ENCODE measurements at regions not wholly inside any gene's neighbourhood (a gene's known extent, or its start where the extent isn't known, plus 50 kb on each side); places are given as distances from the start of the nearest gene placed in this dataset.

GRCh38 chr21:15250384-15250783 is 185.6 kb upstream of the NRIP1 start:
- Histone ChIP-seq H3K4me3 (no peak overlapping the region), H3K27ac (no peak overlapping the region), H3K27me3 (no peaks in the 10 kb centered on the region), H3K4me1 (no peaks in the 10 kb centered on the region), H3K36me3 (no peaks in the 10 kb centered on the region), H3K9me3 (no peaks in the 10 kb centered on the region)
- TF ChIP-seq POLR2A (IDR thresholded peaks at IDR 0.05) = no peak
- no peak for TF ChIP-seq CTCF (IDR thresholded peaks at IDR 0.05)
- no peak for TF ChIP-seq EP300 (IDR thresholded peaks at IDR 0.05)
- TF ChIP-seq POLR2AphosphoS5 (IDR thresholded peaks at IDR 0.05) = no peak
- WGBS, 2 donors (ENCODE audit: low coverage in 1 of 2) = 56 to 58% methylated on average over 2 of the region's 2 CpGs
- ATAC-seq = no peak

DNA sequence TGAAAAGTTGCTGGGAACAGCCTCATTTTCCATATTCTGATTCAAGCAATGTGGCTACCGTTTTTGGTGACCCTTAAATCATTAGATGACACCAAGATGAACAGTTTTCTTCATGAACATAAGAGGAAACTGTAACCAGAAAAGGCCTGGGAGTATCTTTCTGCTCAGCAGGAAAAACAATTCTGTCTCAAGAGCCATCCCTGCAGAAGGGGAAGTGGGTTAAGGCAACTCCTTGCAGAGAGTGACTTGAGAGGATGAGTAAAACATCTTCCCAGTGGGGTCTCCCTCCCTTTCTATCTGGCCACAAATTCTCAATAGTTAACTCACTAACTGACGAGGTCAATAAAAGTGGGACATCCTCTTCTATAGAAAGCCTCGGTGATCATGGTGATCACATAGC is 187.6 kb upstream of the NRIP1 start:
- Histone ChIP-seq H3K27me3 (no peaks in the 10 kb centered on the region), H3K4me3 (no peak overlapping the region), H3K4me1 (no peaks in the 10 kb centered on the region), H3K27ac (no peak overlapping the region), H3K36me3 (no peaks in the 10 kb centered on the region), H3K9me3 (no peaks in the 10 kb centered on the region)
- TF ChIP-seq POLR2A (IDR thresholded peaks at IDR 0.05) (no peak), EP300 (IDR thresholded peaks at IDR 0.05) (no peak), POLR2AphosphoS5 (IDR thresholded peaks at IDR 0.05) (no peak), CTCF (IDR thresholded peaks at IDR 0.05) (no peak)
- ATAC-seq = no peak
- 70 to 73% methylated on average over 1 to 3 of the region's 3 CpGs for WGBS, 2 donors (ENCODE audit: low coverage in 1 of 2)

DNA sequence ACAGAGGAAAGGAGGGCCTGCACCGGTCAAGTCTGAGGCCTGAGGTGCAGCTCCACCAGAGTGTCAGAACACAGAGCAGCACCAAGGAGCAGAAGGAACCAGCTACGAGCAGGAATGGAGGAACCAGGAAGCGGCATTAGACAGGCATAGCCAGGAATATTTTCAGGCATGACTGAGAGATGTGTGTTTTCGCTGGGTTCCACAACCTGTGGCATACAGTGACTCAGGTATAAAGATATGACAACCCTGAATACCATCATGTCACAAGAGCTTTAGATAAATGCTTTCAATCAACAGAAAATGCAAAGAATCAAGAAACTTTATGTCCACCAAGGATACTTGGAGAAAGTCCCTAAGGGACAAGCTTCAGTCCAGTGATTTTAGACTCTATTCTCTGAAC is 189.3 kb upstream of the NRIP1 start:
- TF ChIP-seq POLR2A (IDR thresholded peaks at IDR 0.05) (no peak), EP300 (IDR thresholded peaks at IDR 0.05) (no peak), CTCF (IDR thresholded peaks at IDR 0.05) (no peak), POLR2AphosphoS5 (IDR thresholded peaks at IDR 0.05) (no peak)
- H3K27me3 ChIP-seq = no peaks in the 10 kb centered on the region
- WGBS, 2 donors (ENCODE audit: low coverage in 1 of 2) = 92 to 100% methylated on average over 1 to 2 of the region's 4 CpGs
- no peak for ATAC-seq
- no peak overlapping the region for H3K27ac ChIP-seq
- H3K4me1 ChIP-seq = no peaks in the 10 kb centered on the region
- no peaks in the 10 kb centered on the region for H3K36me3 ChIP-seq
- H3K9me3 ChIP-seq = no peaks in the 10 kb centered on the region
- H3K4me3 ChIP-seq = no peak overlapping the region

DNA sequence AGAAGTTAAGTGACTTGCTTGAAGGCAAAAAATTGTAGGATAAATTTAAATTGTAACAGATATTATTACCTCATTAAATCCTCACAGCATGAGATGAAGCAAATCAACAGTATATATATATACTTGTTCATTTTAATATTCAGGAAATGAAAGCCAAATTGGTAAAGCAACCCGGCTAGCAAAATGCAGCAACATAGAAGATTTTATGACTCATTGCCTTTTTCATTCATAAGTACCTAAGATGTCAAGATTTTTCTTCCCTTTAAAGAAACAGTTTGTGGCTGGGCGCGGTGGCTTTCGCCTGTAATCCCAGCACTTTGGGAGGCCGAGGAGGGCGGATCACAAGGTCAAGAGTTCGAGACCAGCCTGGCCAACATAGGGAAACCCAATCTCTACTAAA is 190.5 kb upstream of the NRIP1 start:
- no peak overlapping the region for H3K27ac ChIP-seq
- TF ChIP-seq POLR2A (IDR thresholded peaks at IDR 0.05) (no peak), EP300 (IDR thresholded peaks at IDR 0.05) (no peak), POLR2AphosphoS5 (IDR thresholded peaks at IDR 0.05) (no peak), CTCF (IDR thresholded peaks at IDR 0.05) (no peak)
- H3K36me3 ChIP-seq = no peaks in the 10 kb centered on the region
- H3K4me3 ChIP-seq = no peak overlapping the region
- no peaks in the 10 kb centered on the region for H3K4me1 ChIP-seq
- WGBS, 2 donors (ENCODE audit: low coverage in 1 of 2) = 82 to 100% methylated on average over 5 to 7 of the region's 7 CpGs
- H3K27me3 ChIP-seq = no peaks in the 10 kb centered on the region
- ATAC-seq = no peak
- H3K9me3 ChIP-seq = no peaks in the 10 kb centered on the region

DNA sequence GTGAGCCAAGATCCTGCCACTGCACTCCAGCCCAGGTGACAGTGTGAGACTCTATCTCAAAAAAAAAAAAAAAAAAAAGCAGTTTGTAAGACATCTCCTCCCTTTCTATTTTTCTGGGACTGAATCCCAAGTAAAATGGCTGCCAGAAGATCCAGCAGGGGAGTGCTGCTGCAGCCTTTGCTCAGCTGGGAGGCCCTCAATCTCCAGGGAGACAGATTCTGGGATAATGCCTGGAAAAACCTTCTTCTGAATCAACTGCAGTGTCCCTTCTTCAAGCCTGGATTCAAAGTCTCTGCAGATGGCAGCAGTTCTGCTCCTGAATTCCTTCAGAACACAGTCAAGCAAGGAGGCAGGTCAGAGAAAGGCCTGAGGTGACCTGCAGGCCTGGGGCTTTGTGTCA is 191.0 kb upstream of the NRIP1 start:
- Histone ChIP-seq H3K36me3 (no peaks in the 10 kb centered on the region), H3K4me1 (no peaks in the 10 kb centered on the region), H3K27ac (no peak overlapping the region), H3K4me3 (no peak overlapping the region), H3K27me3 (no peaks in the 10 kb centered on the region), H3K9me3 (no peaks in the 10 kb centered on the region)
- ATAC-seq = no peak
- TF ChIP-seq POLR2AphosphoS5 (IDR thresholded peaks at IDR 0.05) (no peak), EP300 (IDR thresholded peaks at IDR 0.05) (no peak)

DNA sequence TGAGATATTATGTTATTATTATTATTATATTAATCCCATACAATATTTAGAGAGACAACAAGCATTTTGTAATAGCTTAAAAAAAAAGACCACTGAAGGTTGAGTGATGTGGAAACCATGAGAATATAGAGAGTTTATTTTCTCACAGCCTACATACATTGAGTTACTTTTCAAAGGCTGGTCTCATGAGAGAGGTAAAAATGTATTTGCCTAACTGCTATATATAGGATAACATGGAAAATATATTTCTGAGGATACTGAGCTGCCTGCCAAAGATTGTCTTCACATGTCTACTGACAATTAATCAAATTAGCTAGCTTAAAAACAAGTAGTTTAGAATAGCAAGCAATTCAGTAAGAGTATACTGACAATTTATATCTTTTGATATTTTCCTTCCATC is 192.2 kb upstream of the NRIP1 start:
- no peak for TF ChIP-seq POLR2AphosphoS5 (IDR thresholded peaks at IDR 0.05)
- no peaks in the 10 kb centered on the region for H3K36me3 ChIP-seq
- no peak for ATAC-seq

More for the DNA sequence above, 192.2 kb upstream of the NRIP1 start:
- H3K9me3 ChIP-seq = no peaks in the 10 kb centered on the region
- no peaks in the 10 kb centered on the region for H3K27me3 ChIP-seq
- H3K4me1 ChIP-seq = no peaks in the 10 kb centered on the region
- no peak overlapping the region for H3K27ac ChIP-seq
- H3K4me3 ChIP-seq = no peak overlapping the region
